GM13976 (cell line): ENCODE measurements at regions not wholly inside any gene's neighbourhood (a gene's known extent, or its start where the extent isn't known, plus 50 kb on each side); places are given as distances from the start of the nearest gene placed in this dataset.

Experiments used
- DNase-seq: peaks from one replicate; pipeline ENCODE4 v3.0.0; 2012; ENCODE audit warnings: low spot score
- in situ Hi-C: fragments of 300-500 bp; cut with MboI; formaldehyde crosslinking; loops from one replicate; pipeline ENCODE4 v1.12.0; 2022; ENCODE audit warnings: low sequenced_read_pairs, mixed read lengths, inconsistent platforms; ENCODE audit not compliant: unreplicated experiment
- TF ChIP-seq, protein P1 (sequence below): IDR thresholded peaks from 2 replicates; pipeline ENCODE4 v1.5.1; 2012; ENCODE audit warnings: borderline replicate concordance, mild to moderate bottlenecking; ENCODE audit not compliant: insufficient read depth; ENCODE audit errors: extremely low read depth, missing control alignments, control extremely low read depth

GRCh38 chr16:74218871-74219270, 77.7 kb upstream of the PSMD7 start:
- in situ Hi-C loops: no loop called here
- DNase-seq: no peak
- TF ChIP-seq, protein P1, sequence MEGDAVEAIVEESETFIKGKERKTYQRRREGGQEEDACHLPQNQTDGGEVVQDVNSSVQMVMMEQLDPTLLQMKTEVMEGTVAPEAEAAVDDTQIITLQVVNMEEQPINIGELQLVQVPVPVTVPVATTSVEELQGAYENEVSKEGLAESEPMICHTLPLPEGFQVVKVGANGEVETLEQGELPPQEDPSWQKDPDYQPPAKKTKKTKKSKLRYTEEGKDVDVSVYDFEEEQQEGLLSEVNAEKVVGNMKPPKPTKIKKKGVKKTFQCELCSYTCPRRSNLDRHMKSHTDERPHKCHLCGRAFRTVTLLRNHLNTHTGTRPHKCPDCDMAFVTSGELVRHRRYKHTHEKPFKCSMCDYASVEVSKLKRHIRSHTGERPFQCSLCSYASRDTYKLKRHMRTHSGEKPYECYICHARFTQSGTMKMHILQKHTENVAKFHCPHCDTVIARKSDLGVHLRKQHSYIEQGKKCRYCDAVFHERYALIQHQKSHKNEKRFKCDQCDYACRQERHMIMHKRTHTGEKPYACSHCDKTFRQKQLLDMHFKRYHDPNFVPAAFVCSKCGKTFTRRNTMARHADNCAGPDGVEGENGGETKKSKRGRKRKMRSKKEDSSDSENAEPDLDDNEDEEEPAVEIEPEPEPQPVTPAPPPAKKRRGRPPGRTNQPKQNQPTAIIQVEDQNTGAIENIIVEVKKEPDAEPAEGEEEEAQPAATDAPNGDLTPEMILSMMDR: no peak

- no peak for DNase-seq
- in situ Hi-C loops: no loop called here
- TF ChIP-seq, protein P1: no peak
These were observed 80.3 kb upstream of the PSMD7 start for GRCh38 chr16:74216319-74216718.

GRCh38 chr16:74215249-74215648, 81.4 kb upstream of the PSMD7 start:
- TF ChIP-seq, protein P1: no peak
- DNase-seq: no peak
- in situ Hi-C loops: no loop called here

DNA sequence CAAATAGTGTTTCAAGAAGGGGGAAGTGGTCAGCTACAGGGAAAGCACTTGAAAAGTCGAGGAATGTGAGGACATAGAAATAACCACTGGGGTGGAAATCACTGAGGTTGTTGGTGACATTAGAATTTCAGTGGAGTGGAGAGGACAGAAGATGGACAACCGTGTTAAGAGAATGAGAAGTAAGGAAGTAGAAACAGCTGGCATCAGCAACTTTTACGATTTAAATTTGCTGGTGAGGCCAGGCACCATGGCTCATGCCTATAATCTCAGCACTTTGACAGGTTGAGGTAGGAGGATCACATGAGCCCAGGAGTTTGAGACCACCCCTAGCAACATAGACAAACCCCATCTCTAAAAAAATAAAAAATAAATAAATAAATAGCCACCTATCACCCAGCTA, 83.2 kb upstream of the PSMD7 start:
- TF ChIP-seq, protein P1: no peak
- DNase-seq: no peak
- in situ Hi-C loops: no loop called here

DNA sequence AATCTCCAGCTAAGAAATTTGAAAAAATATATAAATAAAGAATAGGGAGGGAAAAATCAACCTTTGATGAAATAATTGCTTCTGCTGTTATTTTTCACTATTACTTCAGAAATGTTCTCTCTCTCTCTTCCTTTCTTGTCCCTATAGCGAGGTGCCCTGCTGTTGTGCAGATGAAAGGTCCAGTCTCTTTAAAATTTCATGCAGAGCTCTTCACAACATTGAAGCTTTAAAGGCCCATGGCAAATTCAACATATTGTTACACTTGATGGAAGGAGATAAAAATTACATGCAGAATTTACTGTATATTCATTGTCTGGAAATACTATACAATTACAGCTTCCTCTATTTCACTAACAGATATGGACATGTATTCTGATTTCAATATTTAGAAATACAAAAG, 86.4 kb upstream of the PSMD7 start:
- DNase-seq: no peak
- in situ Hi-C loops: no loop called here
- TF ChIP-seq, protein P1: no peak

- TF ChIP-seq, protein P1: no peak
- in situ Hi-C loops: no loop called here
These were observed 94.6 kb upstream of the PSMD7 start for GRCh38 chr16:74202009-74202408.

DNA sequence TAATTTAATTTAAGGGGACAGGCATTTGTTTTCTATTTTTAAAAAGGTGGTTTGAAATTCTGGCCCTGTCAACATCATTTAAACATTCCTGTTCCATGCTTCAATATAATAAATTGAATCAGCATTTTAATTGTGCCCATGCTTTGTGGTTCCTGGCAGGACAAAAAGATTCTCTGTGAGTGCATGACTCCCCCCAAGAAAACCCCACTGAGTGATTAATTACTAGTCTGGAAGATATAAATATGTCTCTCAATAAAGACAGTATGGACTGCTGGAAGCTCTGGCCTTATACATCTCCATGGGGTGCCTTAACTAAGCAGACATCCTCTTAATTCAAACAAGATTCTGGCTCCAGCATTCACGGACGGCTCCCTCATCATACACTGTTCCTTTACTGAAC, 95.0 kb upstream of the PSMD7 start:
- no peak for DNase-seq
- TF ChIP-seq, protein P1: no peak
- in situ Hi-C loops: no loop called here

More at GRCh38 chr16:74202009-74202408, 94.6 kb upstream of the PSMD7 start:
- DNase-seq: no peak
